Panc1 (cell line): ENCODE measurements at regions not wholly inside any gene's neighbourhood (a gene's known extent, or its start where the extent isn't known, plus 50 kb on each side); places are given as distances from the start of the nearest gene placed in this dataset.

Experiments used
- CTCF ChIP-seq: fragments of 450-650 bp; IDR thresholded peaks from 2 replicates; pipeline ENCODE4 v1.5.1; 2017; ENCODE audit warnings: mild to moderate bottlenecking
- POLR2AphosphoS5 ChIP-seq: IDR thresholded peaks from 2 replicates; pipeline ENCODE4 v1.6.1; 2012; ENCODE audit warnings: mild to moderate bottlenecking, low read depth, low read length, moderate library complexity

- TF ChIP-seq CTCF (no peak), POLR2AphosphoS5 (no peak)
Observed at GRCh38 chr1:65658122-65658521, 134.6 kb upstream of the PDE4B start.
